ENCODE measurements at regions not wholly inside any gene's neighbourhood (a gene's known extent, or its start where the extent isn't known, plus 50 kb on each side); places are given as distances from the start of the nearest gene placed in this dataset.

GRCh38 chr4:96149894-96150293 lies 310.0 kb downstream of the PDHA2 start:
- TF ChIP-seq CTCF (IDR thresholded peaks at IDR 0.05) (no peak), POLR2A (IDR thresholded peaks at IDR 0.05) (no peak)
